Ecto neural progenitor cell (in vitro differentiated cells): ENCODE measurements at regions not wholly inside any gene's neighbourhood (a gene's known extent, or its start where the extent isn't known, plus 50 kb on each side); places are given as distances from the start of the nearest gene placed in this dataset.
"Not testable (repeated sequence)": the region's sequence is repeated elsewhere in the genome, so short reads cannot be mapped to it uniquely, and the experiment has no call there.

ENCODE experiments used
- DNase-seq: peaks from one replicate; pipeline ENCODE4 v3.0.0-alpha.2; 2018; ENCODE audit warnings: low spot score

- DNase-seq = no peak
These were observed 492.8 kb upstream of the PROK2 start for GRCh38 chr3:72277710-72278109.

GRCh38 chr3:72276806-72277205, 491.9 kb upstream of the PROK2 start:
- no peak for DNase-seq

DNA sequence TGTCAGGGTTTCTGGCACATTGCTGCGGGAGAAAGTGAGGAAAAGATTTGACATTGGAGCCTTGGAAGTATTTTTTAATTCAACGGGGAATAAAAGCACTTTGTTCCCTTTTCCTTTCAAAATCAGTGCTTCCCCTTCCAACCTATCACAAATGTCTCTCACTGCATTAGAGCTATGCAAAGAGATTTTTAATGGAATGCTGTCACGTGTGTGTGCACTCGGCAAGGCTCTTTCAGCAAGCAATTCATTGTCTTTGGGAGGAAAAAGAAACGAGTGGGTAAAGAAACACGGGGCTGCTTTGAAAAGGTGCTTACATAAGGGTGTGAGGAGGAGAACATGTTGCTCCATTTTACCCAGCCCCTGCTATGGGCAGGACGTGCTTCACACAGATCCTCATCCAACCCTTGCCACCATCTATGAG, 490.4 kb upstream of the PROK2 start:
- no peak for DNase-seq

GRCh38 chr3:72274493-72275330, 489.8 kb upstream of the PROK2 start:
- no peak for DNase-seq

DNA sequence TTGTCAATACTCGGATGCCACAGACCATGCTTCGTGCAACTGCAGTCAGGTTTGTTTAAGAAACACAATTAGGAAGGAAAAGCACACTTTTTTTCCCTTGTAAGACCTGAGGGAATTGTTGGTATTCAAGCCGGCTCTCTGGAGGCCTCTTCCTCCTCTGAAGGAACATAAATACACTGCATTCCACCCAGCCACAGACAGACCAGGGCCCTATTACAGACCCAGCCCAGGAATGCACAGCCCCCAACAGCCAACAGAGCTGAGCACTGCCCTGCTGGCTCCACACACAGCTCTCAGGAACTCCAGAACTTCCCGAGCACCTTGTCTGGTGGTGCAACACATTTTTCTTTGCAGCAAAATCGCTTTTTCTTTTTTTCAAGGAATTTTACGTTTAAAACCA, 488.7 kb upstream of the PROK2 start:
- DNase-seq = peak; percentile 58

GRCh38 chr3:72272356-72272755, 487.4 kb upstream of the PROK2 start:
- DNase-seq = no peak

DNA sequence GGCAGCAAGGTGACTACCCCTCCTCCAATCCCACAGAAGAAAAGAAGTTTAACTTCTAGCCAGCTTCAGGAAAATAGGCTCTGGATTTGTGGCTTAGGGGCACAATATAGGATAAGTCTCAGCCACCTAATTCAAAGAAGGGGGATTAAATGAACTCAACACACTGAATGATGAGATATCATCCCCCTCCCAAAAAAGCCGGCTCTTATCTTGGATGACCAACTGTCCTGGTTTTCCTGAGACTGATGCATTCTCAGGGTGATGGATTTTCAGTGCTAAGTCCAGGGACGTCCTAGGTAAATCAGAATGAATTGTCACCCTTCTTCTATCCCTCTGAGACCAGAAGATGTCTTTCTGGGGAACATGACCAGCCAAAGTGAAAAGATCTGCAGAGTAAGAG, 487.0 kb upstream of the PROK2 start:
- no peak for DNase-seq

DNA sequence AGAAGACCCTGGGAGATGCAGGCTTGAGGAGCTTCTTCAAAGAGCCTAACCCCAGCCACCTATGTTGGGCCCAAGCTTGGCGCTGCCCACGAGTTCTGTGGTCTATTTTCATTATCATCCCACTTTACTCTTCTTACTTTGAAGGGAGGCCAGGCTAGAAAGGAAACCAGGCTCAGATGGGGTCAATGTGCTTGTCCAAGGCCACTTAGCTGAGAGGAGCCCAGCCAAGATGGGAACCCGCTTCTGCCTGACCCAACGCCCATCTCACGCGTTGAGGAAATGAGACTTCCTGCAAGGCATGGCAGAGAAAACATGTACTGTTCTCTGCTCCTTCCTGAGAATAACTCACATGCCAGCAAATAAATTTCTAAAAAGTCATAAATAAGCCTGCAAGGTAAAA, 486.3 kb upstream of the PROK2 start:
- DNase-seq = no peak

- no peak for DNase-seq
These were observed 485.8 kb upstream of the PROK2 start for GRCh38 chr3:72270730-72271129.

- DNase-seq = no peak
These were observed 485.2 kb upstream of the PROK2 start for GRCh38 chr3:72270072-72270681.

- no peak for DNase-seq
These were observed 484.5 kb upstream of the PROK2 start for GRCh38 chr3:72269475-72269874.

- DNase-seq = not testable (repeated sequence)
These were observed 482.1 kb upstream of the PROK2 start for GRCh38 chr3:72266921-72267524.

DNA sequence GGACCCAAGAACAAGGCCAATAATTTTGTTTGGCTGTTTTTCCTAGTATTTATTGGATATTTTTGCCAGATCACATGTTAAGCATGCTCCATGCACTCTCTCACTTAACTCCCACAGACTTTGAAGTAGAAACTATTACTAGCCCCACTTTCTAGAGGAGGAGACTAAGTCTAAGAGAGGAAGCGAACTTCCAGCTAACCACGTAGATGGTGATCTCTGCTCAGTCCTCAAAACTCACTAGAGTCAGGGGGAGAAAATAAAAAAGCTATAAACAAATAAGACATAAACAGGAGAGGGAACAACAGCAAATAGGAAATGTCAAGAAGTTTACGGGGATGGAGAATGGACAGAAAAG, 481.0 kb upstream of the PROK2 start:
- no peak for DNase-seq

DNA sequence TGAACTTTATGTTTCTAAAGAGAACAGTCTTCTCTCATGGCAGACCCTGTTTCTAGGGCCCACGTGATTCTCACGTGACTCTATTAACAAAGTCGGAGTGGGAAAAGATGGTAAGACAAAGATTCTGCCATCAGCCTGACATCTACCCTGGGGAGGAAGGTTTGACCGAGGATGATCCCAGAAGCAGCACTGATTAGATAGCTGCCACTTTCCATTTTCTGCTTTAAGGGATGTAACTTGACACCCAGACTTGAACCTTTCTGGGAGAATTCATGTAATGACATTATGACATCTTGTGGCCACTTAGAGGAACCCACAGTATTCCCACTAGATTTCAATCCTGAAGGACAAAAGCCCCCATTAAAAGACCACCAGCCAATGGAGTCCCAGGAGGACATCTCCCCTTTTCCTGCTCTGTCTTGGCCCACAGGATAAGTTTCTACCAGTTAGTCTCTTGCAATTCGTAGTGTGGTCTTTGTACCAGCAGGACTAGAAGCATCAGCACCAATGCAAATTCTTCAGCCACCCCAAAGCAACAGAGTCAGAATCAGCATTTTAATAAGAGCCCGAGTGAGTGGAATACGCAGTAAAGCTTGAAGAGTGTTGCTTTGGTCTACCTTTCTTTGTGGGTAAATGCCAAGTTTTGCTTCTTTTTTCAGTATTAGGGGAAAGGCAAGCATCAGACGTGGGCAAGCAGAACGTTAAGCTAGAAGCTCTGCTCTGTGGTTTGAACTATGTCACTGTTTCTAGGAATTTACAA, 480.5 kb upstream of the PROK2 start:
- DNase-seq = no peak

DNA sequence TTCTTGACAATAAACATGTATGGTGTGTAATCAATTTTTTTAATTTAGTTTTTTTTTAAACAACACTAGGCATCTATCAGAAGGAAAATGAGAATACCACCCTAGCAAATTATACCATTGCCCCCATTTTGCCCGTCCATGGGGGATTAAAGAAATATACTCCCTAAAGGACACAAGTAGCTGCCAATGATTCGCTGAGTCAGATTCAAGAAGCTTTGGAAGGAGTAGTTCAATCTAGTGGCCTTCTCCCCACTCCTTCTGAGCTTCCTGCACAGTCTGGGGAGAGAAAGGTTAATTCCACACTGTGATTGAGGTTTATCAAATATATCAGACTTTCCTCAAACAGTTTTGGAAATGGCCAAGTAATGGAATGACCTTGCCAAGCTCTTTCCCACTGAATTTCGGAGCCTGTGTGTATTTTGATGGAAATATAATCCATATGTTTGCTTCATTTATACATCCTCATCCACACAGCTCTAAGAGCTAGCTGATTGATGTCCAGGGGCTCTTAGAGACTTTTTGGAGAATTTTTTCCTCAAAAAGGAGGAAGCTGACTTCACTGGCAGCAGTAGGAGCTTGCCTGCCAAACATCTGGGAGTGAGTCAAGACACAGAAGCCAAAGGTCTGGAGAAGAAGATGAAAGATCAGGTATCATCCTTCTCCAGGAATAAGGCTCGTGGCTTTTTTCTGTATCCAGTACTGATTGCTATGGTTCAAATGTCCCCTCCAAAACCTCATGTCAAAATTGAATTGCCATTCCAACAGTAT, 478.5 kb upstream of the PROK2 start:
- DNase-seq = no peak

DNA sequence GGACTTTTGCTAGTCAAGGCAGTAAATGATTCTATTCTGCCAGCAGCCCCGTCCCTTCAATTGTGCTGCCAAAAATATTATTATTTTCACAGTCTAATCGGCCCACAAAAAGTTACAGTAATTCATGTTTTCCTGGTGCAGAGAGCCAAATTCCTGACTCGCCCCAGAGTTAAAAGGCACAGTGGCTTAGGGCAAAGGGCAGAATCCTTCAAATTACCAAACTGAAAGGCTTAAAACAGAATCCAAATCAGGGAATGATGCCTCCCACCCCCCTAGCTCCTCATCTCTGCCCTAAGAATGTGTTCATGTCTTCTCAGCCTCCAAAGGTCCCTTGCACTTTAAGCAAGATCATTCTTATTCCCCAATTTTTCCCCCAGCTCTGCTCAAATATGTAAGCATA, 477.8 kb upstream of the PROK2 start:
- no peak for DNase-seq

DNA sequence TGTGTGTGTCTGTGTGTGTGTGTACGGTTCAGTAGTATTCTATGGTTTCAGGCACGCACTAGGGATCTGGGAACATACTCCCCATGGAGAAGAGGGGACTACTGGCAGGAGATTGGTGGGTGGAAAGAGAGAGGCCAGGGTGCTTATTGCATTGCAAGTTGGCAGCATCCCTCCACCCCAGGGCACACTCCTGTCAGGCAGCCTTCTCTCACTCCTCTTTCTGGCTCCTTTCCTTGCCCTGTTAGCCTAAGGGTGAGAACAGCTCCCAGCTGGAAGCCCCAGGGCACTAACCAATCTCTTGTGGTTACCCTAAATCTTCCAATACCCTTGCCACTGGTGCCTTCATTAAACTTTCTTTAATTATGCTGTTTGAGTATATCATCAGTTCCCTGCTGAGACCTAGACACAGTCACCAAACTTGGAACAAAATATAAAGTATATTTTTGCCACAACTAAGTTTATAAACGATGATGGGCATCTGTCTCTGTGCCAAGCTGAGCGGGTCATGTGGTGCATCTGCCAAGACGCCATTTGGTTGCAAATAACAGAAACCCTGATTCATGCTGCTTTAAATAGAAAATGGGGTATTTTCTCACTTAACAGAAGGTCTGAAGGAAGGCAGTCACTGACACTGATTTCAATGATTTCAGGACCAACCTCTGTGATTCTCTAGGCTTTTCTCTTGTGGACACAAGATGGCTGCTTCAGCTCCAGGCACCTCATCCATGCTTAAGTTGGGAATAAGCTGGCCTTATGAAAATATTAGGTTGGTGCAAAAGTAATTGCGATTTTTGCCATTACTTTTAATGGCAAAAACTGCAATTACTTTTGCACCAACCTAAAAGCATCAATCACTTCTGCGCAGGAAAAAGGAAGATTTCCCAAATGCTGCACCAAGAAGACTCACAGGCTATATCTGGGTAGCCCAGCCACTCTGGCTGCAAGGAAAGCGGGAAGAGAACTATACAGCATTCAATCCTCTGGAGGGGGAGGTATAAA, 476.9 kb upstream of the PROK2 start:
- DNase-seq = no peak

DNA sequence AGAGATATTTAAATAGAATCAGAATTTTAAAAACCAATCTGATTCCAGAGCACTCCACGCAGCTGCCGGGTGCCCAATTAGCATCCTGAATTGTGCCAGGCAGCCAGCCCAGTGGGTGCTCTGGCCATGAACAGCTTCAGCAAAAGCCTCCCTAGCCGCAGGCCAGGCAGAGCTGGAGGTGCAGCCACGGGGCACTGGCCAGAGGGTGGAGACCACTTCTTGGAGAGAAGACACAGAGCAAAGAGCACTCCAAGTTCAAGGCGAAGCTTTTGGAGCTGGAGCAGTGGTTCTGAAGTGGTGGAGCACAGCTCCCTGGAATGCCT, 475.6 kb upstream of the PROK2 start:
- DNase-seq = no peak

DNA sequence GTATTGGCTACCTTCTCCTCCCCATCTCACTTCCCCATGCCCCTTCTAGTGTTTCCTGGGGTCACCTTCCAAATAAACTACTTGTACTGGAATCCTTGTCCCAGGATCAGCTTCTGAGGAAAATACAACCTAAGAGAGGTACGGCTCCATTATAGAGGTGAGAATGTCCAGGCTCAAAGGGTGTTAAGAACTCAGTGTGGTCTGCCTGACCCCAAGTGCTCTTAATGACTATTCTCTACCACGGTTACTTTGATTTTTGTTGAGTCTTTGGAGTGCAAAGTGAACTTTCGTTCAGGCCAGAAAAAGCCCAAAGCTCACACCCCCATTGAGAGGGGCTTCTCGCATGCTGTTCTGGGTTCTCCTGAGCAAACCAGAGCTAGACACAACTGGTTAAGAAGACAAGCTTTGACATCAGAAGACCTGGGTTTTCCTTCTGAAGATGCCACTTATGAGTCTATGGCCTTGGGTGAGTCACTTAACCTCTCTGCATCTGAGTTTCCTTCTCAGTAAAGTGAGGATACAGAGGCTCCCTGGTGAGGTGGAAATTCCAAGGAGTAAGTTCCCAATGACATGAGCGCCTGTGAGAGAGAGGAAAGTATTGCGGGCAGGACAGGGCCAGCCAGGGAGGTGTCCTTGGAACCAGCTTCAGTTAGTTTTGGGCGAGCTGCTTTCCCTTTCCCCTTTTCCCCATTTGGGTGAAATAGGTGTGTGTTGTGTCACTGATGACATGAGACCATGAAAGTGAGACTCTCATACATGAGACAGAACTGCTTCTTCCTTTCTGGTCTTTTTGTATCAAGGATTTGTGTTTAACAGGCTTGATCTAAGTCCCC, 475.0 kb upstream of the PROK2 start:
- no peak for DNase-seq
